VCaP (cell line): ENCODE measurements at regions not wholly inside any gene's neighbourhood (a gene's known extent, or its start where the extent isn't known, plus 50 kb on each side); places are given as distances from the start of the nearest gene placed in this dataset.
"Not testable (repeated sequence)": the region's sequence is repeated elsewhere in the genome, so short reads cannot be mapped to it uniquely, and the experiment has no call there.

Experiments used
- H3K27ac ChIP-seq: fragments of 450-650 bp; 2 replicates; pipeline ENCODE4 v1.5.1; 2017
- CTCF ChIP-seq: fragments of 450-650 bp; conservative IDR thresholded peaks from 2 replicates; pipeline ENCODE4 v1.5.1; 2017; ENCODE audit warnings: mild to moderate bottlenecking, moderate library complexity

- no peak for TF ChIP-seq CTCF
- H3K27ac ChIP-seq: no peak overlapping the region
These were observed 820.9 kb upstream of the TENM4 start for GRCh38 chr11:80261776-80262175.

- not testable (repeated sequence) for H3K27ac ChIP-seq
These were observed 816.6 kb upstream of the TENM4 start for GRCh38 chr11:80257319-80258015.

GRCh38 chr11:80255021-80255420 lies 814.2 kb upstream of the TENM4 start:
- no peak overlapping the region for H3K27ac ChIP-seq
- no peak for TF ChIP-seq CTCF

GRCh38 chr11:80241766-80242165 lies 800.9 kb upstream of the TENM4 start:
- no peak overlapping the region for H3K27ac ChIP-seq
- TF ChIP-seq CTCF: no peak

- no peak for TF ChIP-seq CTCF
- no peak overlapping the region for H3K27ac ChIP-seq
These were observed 799.4 kb upstream of the TENM4 start for GRCh38 chr11:80240245-80240644.

- no peak for TF ChIP-seq CTCF
- no peak overlapping the region for H3K27ac ChIP-seq
These were observed 798.4 kb upstream of the TENM4 start for GRCh38 chr11:80239217-80239616.

GRCh38 chr11:80227915-80228314 lies 787.1 kb upstream of the TENM4 start:
- no peak for TF ChIP-seq CTCF
- no peak overlapping the region for H3K27ac ChIP-seq

GRCh38 chr11:80214413-80214812 lies 773.6 kb upstream of the TENM4 start:
- H3K27ac ChIP-seq: no peak overlapping the region
- TF ChIP-seq CTCF: no peak
